Right lobe of liver (tissue), 4 donors: ENCODE measurements at regions not wholly inside any gene's neighbourhood (a gene's known extent, or its start where the extent isn't known, plus 50 kb on each side); places are given as distances from the start of the nearest gene placed in this dataset.

ENCODE experiments used
- CTCF ChIP-seq, 4 donors: fragments of 200-600 bp in 3 of 4; fragments of 450-650 bp in 1 of 4; IDR thresholded peaks; one replicate each; pipeline versions ENCODE4 v1.5.1 to v1.8.0; 2016 to 2022; ENCODE audit warnings: antibody characterized with exemption in 4 of 4, mild to moderate bottlenecking in 2 of 4
- POLR2A ChIP-seq: fragments of 450-650 bp; IDR thresholded peaks from one replicate; pipeline ENCODE4 v1.6.1; 2017; ENCODE audit warnings: antibody characterized with exemption, mild to moderate bottlenecking
- donor health status: DM: no; HTN: no; CAD: no.
- donor health status: DM: no; HTN: no; CAD: no.
- donor health status: DM: no; HTN: yes; CAD: no.

- TF ChIP-seq CTCF (IDR thresholded peaks at IDR 0.05) (no peak), POLR2A (no peak)
These were observed 89.3 kb upstream of the CPNE4 start for GRCh38 chr3:132124096-132124495.
